GM18499 (cell line): ENCODE measurements at regions not wholly inside any gene's neighbourhood (a gene's known extent, or its start where the extent isn't known, plus 50 kb on each side); places are given as distances from the start of the nearest gene placed in this dataset.
"Not testable (repeated sequence)": the region's sequence is repeated elsewhere in the genome, so short reads cannot be mapped to it uniquely, and the experiment has no call there.

Experiments
- ATAC-seq: cut with Tn5 transposase; IDR thresholded peaks from one replicate; pipeline ENCODE4 v1.9.1; 2021; ENCODE audit warnings: moderate number of reproducible peaks; ENCODE audit not compliant: insufficient read depth, unreplicated experiment

DNA sequence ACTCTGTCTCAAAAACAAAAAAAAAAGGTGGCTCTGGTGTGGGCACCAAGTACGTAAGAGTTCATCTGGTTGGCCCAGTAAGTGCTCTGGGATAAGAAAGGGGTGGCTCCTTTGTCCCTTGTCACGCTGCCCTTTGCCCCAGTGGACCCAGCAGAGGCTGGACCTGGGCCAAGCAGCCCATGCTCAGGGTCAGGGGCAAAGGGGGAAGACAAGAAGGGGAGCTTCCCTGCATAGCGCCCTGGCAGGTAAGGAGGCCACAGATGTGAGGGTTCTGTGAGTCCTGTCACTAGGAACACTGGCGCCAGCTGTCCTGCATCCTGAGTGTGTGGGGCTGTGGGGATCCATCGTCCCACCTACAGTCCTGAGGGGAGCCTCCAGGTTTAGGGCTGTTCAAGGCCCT lies 65.3 kb downstream of the GADD45G start:
- no peak for ATAC-seq

- no peak for ATAC-seq
These were observed 66.1 kb downstream of the GADD45G start for GRCh38 chr9:89670801-89671434.

DNA sequence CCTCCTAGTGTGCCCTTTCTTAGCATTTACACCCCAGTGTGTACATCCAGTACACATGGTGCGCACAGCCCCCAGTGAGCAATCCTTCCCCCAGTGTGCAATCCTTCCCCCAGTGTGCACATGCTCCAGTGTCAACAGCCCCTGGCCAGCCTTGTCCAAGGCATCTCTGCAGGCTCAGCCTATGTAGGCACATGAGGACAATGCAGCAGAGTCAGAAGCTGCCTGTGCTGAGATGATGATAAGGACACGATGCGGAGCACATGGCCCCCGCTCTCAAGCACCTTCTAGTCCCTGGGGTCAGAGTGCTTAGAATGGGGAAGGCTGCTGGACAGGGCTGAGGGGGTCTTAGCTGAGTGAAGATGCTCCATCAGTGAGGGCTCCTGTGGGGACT lies 69.8 kb downstream of the GADD45G start:
- ATAC-seq, result no peak

GRCh38 chr9:89675058-89675742 lies 70.4 kb downstream of the GADD45G start:
- no peak for ATAC-seq

- ATAC-seq, result no peak
These were observed 71.5 kb downstream of the GADD45G start for GRCh38 chr9:89676281-89676680.

- no peak for ATAC-seq
These were observed 73.0 kb downstream of the GADD45G start for GRCh38 chr9:89677702-89678395.

DNA sequence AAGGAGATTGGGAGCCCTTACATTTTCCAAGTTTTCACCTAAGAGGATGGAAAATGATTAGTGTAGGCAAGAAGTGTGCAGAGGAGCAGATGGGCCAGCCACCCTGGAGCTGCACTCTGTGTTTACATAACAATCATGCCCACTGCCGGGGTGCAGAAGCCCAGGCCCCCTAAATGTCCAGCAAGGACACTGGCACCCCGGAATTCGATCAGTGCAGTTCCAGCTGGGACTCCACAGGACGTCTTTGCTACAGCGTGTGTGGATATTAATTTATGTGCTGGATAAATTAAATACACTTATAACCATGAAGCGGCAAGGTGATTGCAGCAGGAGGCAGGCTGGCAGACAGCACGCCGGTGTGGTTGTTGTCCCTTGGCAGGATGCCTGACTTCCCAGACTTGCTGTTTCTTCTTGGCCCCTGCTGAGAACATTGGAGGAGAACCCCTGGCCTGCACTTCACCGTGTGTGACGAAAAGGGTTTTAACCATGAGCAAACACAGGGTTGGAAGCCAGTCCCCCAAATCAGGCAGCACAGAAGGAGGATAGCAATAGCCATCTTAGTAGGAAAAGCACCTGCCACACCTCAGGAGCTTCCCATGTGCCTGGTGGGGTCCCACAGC lies 73.7 kb downstream of the GADD45G start:
- no peak for ATAC-seq

GRCh38 chr9:89679016-89679415 lies 74.2 kb downstream of the GADD45G start:
- ATAC-seq, result no peak

GRCh38 chr9:89679581-89679980 lies 74.8 kb downstream of the GADD45G start:
- ATAC-seq, result no peak

DNA sequence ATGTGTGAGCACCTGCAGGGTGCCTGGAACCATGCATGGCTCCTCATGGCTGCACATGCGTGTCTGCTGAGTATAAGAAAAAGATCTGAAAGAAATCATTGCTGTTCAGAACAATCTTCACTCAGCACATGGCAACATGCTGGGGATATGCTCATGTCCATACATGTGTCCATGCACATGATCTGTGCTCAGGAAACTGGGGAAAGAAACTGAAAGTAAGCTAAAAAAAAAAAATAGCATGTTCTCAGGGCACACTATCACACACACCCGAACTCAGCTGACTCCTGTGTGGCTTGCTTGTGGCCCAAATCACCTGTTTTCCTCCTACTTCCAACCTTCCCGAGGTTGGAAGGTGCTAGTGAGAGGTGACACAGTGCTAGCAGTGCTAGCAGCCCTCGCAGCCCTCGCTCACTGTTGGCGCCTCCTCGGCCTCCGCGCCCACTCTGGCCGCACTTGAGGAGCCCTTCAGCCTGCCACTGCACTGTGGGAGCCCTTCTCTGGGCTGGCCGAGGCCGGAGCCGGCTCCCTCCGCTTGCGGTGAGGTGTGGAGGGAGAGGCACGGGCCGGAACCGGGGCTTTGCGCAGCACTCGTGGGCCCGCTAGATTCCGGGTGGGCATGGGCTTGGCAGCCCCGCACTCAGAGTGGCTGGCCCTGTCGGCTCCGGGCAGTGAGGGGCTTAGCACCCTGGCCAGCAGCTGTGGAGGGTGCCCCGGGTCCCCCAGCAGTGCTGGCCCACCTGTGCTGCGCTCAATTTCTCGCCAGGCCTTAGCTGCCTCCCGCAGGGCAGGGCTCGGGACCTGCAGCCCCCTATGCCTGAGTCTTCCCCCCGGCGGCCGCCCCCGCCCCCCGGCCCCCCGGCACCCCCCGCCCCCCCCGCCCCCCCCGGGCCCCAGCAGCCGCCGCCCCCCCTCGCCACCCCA lies 76.0 kb downstream of the GADD45G start:
- ATAC-seq, result no peak

DNA sequence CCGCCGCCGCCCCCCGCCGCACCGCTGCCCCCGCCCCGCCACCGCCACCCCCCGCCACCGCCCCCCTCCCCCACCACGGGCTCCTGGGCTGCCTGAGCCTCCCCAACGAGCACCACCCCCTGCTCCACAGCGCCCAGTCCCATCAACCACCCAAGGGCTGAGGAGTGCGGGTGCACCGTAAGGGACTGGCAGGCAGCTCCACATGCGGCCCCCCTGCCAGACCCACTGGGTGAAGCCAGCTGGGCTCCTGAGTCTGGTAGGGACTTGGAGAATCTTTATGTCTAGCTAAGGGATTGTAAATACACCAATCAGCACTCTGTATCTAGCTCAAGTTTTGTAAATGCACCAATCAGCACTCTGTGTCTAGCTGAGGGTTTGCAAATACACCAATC lies 76.7 kb downstream of the GADD45G start:
- not testable (repeated sequence) for ATAC-seq

- no peak for ATAC-seq
These were observed 78.8 kb downstream of the GADD45G start for GRCh38 chr9:89683626-89684025.

GRCh38 chr9:89684218-89684617 lies 79.4 kb downstream of the GADD45G start:
- ATAC-seq, result no peak

DNA sequence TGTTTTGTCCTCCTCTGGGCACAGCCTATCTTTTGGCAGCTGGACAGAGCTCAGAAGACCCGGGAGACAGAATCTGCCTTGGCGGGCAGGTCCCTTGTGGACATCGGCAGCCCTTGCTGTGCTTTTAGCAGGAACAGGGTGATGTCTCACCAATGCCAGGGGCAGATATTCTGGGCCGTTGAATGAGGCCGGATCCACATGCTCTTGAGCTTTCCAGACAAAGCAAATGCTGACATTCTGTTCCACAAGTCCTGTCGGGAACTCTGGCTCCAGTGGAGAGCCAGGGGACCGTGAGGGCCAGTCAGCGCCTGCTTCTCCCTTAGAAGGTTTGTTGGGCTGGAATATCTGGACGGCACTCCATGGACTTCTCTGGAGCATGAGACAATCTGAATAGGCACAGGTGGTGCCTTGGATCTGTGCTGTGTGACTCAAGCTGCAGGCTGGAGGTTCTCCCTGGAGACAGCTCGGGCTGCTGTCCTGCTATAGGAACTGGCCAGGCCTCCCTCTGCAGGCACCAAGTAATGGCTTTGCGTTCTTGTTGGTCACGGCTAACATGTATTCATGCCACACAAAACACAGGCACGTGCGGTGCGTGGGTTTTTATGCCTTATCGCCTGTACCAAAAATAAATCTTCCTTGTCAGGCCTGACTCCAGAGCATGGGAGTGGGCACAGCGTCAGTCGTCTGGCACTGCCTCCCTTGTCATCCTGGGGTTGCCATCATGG lies 80.3 kb downstream of the GADD45G start:
- ATAC-seq, result no peak

DNA sequence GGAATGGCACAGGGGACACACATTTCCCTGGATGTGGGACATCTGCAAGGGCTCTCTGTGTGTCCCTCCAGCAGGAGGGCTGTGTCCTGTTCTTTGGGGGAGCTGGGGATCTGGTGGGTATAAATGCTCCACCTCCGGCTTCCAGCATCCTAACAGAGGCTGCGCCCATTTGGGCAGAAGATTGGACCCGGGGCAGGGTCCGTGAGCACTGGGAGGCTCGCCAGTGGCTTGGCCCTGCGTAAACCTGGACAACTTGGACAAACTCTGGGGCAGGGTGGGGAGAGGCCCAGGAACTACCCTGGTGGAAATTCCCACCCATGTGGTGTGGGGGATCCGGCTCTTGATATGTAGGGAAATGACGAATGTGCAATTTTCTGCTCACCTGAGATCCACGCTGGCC lies 80.9 kb downstream of the GADD45G start:
- no peak for ATAC-seq

DNA sequence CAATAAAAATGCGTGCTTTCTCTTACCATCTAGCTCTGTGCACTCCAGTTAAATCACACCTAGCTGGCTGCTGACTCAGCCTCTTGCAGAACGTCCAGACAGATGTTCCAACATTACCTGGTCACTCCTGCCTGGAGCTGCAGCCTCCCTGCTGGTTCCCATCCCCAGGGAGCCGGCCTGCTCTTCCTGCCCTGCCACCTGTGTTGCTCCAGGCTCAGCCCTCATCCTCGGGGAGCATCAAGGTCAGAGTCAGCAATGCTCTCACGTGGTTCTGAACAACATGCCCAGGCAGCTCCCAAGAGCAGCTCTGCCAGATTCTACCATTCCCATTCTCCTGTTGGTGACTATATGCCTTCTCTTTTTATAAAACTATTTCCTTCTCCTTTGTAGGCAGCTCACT lies 81.3 kb downstream of the GADD45G start:
- no peak for ATAC-seq

DNA sequence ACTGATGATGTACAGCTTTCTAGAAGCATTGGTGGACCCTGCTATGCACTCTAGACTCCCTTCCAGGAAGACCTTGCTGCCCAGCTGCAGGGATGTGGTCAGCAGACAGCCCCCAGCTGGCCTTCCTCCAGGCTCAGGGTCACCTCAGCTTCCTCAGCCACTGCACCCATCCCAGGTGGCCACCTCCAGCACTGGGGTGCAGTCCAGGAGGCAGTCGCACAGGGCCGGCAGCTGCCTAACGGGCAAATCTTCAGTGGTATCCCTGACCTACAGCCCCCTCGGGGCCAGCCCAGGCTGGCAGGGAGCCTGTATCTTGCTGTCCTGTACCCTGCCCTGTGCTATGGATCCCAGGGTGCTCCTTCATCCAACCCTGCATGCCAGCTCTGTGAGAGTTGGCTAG lies 81.8 kb downstream of the GADD45G start:
- no peak for ATAC-seq

DNA sequence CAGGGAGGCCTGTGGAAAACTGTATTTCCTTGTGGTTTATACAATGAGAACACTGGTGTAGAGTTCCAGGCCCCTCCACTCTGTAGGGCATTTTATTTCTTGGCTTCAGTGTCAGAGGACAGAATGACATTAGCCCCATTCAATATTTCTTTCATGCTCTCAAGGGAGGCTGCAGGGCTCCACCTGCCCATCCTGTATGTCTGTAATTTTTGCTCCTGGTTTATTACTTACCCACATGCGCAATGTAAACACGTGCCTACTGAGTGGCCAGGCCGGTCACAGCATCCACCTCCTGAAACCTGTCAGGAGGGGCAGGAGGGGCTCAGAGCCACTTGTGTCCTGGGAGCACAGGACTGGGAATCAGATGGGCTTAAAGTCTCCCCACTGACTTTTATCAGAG lies 82.4 kb downstream of the GADD45G start:
- no peak for ATAC-seq

- ATAC-seq, result no peak
These were observed 83.0 kb downstream of the GADD45G start for GRCh38 chr9:89687848-89688247.

GRCh38 chr9:89689321-89689720 lies 84.5 kb downstream of the GADD45G start:
- ATAC-seq, result not testable (repeated sequence)
